ENCODE measurements at regions not wholly inside any gene's neighbourhood (a gene's known extent, or its start where the extent isn't known, plus 50 kb on each side); places are given as distances from the start of the nearest gene placed in this dataset.
"Not testable (repeated sequence)": the region's sequence is repeated elsewhere in the genome, so short reads cannot be mapped to it uniquely, and the experiment has no call there.

- not testable (repeated sequence) for H4K12ac ChIP-seq (ENCODE audit: low read depth, low read length); H3K9me3 ChIP-seq (ENCODE audit: insufficient read depth, low read depth, low read length); H3K9ac ChIP-seq (ENCODE audit: low read length); H2BK120ac ChIP-seq (ENCODE audit: insufficient read depth, low read length, poor library complexity); H3K4me1 ChIP-seq (ENCODE audit: control insufficient read depth in 1 of 2, insufficient read depth in 2 of 2, low read length in 2 of 2); H3K14ac ChIP-seq (ENCODE audit: low read length); H2BK12ac ChIP-seq (ENCODE audit: low read length); H4K8ac ChIP-seq (ENCODE audit: low read depth, low read length); H3K36me3 ChIP-seq (ENCODE audit: control insufficient read depth in 1 of 2, insufficient read depth in 2 of 2, low read length in 2 of 2); H3K4ac ChIP-seq (ENCODE audit: low read depth, low read length); H2BK5ac ChIP-seq (ENCODE audit: low read depth, low read length, poor library complexity); H2AFZ ChIP-seq (ENCODE audit: insufficient read depth, low read length, poor library complexity); H3K27me3 ChIP-seq (ENCODE audit: insufficient read depth, low read length); H4K91ac ChIP-seq (ENCODE audit: low read depth, low read length); H2AK5ac ChIP-seq (ENCODE audit: low read length); H3K79me2 ChIP-seq (ENCODE audit: control insufficient read depth, insufficient read depth, low read length, poor library complexity); H3K27ac ChIP-seq (ENCODE audit: low read depth, low read length); H3K23ac ChIP-seq (ENCODE audit: low read length); H3K4me2 ChIP-seq (ENCODE audit: low read length); H3K4me3 ChIP-seq (ENCODE audit: low read depth, low read length); DNase-seq; H3K18ac ChIP-seq (ENCODE audit: low read length); H3K79me1 ChIP-seq (ENCODE audit: low read length)
- WGBS (ENCODE audit: extremely low coverage, insufficient coverage, insufficient read length): no CpG with 5 or more reads among the region's 19 CpGs
Observed at GRCh38 chr9:41354978-41355377, 165.9 kb upstream of the ZNG1F start.

DNA sequence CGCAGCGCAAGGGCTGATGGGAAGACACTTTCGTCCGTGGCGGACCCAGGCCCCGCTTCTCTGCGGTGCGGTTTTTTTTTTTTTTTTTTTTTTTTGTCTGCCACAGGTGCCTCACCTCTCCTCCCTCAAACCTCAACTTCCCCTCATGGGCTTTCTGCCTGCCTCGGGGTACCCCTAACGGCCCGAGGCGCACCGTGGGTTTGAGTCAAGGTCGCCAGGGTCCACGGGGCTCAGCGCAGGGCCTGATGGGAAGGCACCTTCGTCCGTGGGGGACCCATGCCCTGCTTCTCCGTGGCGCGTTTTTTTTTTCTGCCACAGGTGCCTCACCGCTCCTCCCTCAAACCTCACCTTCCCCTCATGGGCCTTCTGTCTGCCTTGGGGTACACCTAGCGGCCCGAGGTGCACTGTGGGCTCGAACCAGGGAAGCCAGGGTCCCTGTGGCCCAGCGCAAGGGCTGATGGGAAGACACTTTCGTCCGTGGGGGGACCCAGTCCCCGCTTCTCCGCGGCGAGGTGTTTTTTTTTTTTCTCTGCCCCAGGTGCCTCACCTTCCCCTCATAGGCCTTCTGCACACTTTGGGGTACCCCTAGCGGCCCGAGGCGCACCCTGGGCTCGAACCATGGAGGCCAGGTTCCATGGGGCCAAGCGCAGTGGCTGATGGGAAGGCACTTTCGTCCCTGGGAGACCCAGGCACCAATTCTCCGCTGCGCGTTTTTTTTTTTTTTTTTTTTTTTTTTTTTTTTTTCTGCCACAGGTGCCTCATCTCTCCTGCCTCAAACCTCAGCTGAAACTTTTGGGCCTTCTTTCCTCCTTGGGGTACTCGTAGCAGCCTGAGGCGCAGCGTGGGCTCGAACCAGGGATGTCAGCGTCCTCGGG, 165.2 kb upstream of the ZNG1F start:
- H3K9ac ChIP-seq (ENCODE audit: low read length); H2BK5ac ChIP-seq (ENCODE audit: low read depth, low read length, poor library complexity); H4K12ac ChIP-seq (ENCODE audit: low read depth, low read length); H4K91ac ChIP-seq (ENCODE audit: low read depth, low read length); H3K79me2 ChIP-seq (ENCODE audit: control insufficient read depth, insufficient read depth, low read length, poor library complexity); H3K27me3 ChIP-seq (ENCODE audit: insufficient read depth, low read length); H4K8ac ChIP-seq (ENCODE audit: low read depth, low read length); H2BK120ac ChIP-seq (ENCODE audit: insufficient read depth, low read length, poor library complexity); H3K27ac ChIP-seq (ENCODE audit: low read depth, low read length); H2BK12ac ChIP-seq (ENCODE audit: low read length); H2AFZ ChIP-seq (ENCODE audit: insufficient read depth, low read length, poor library complexity); H3K4me1 ChIP-seq (ENCODE audit: control insufficient read depth in 1 of 2, insufficient read depth in 2 of 2, low read length in 2 of 2); H3K9me3 ChIP-seq (ENCODE audit: insufficient read depth, low read depth, low read length); DNase-seq; H3K4ac ChIP-seq (ENCODE audit: low read depth, low read length); H2AK5ac ChIP-seq (ENCODE audit: low read length); H3K14ac ChIP-seq (ENCODE audit: low read length); H3K18ac ChIP-seq (ENCODE audit: low read length); H3K23ac ChIP-seq (ENCODE audit: low read length); H3K4me3 ChIP-seq (ENCODE audit: low read depth, low read length); H3K36me3 ChIP-seq (ENCODE audit: control insufficient read depth in 1 of 2, insufficient read depth in 2 of 2, low read length in 2 of 2); H3K79me1 ChIP-seq (ENCODE audit: low read length); H3K4me2 ChIP-seq (ENCODE audit: low read length): not testable (repeated sequence)
- WGBS (ENCODE audit: extremely low coverage, insufficient coverage, insufficient read length): no CpG with 5 or more reads among the region's 47 CpGs

DNA sequence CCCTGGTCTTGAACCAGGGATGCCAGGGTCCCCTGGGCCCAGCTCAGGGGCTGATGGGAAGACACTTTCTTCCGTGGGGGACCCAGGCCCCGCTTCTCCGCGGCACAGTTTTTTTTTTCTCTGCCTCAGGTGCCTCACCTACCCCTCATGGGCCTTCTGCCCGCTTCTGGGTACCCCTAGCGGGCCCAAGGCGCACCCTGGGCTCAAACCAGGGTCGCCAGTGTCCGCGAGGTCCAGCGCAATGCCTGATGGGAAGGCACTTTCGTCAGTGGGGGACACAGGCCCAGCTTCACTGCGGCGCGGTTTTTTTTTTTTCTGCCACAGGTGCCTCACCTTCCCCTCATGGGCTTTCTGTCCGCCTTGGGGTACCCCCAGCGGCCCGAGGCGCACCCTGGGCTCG, 163.9 kb upstream of the ZNG1F start:
- H3K4ac ChIP-seq (ENCODE audit: low read depth, low read length); H3K4me2 ChIP-seq (ENCODE audit: low read length); H4K8ac ChIP-seq (ENCODE audit: low read depth, low read length); H3K79me2 ChIP-seq (ENCODE audit: control insufficient read depth, insufficient read depth, low read length, poor library complexity); H3K23ac ChIP-seq (ENCODE audit: low read length); DNase-seq; H3K14ac ChIP-seq (ENCODE audit: low read length); H3K9ac ChIP-seq (ENCODE audit: low read length); H3K4me3 ChIP-seq (ENCODE audit: low read depth, low read length); H3K27me3 ChIP-seq (ENCODE audit: insufficient read depth, low read length); H3K18ac ChIP-seq (ENCODE audit: low read length); H3K9me3 ChIP-seq (ENCODE audit: insufficient read depth, low read depth, low read length); H4K12ac ChIP-seq (ENCODE audit: low read depth, low read length); H3K36me3 ChIP-seq (ENCODE audit: control insufficient read depth in 1 of 2, insufficient read depth in 2 of 2, low read length in 2 of 2); H3K27ac ChIP-seq (ENCODE audit: low read depth, low read length); H2AK5ac ChIP-seq (ENCODE audit: low read length); H2BK120ac ChIP-seq (ENCODE audit: insufficient read depth, low read length, poor library complexity); H4K91ac ChIP-seq (ENCODE audit: low read depth, low read length); H2BK5ac ChIP-seq (ENCODE audit: low read depth, low read length, poor library complexity); H2BK12ac ChIP-seq (ENCODE audit: low read length); H3K79me1 ChIP-seq (ENCODE audit: low read length); H3K4me1 ChIP-seq (ENCODE audit: control insufficient read depth in 1 of 2, insufficient read depth in 2 of 2, low read length in 2 of 2); H2AFZ ChIP-seq (ENCODE audit: insufficient read depth, low read length, poor library complexity): not testable (repeated sequence)
- WGBS (ENCODE audit: extremely low coverage, insufficient coverage, insufficient read length): no CpG with 5 or more reads among the region's 20 CpGs

DNA sequence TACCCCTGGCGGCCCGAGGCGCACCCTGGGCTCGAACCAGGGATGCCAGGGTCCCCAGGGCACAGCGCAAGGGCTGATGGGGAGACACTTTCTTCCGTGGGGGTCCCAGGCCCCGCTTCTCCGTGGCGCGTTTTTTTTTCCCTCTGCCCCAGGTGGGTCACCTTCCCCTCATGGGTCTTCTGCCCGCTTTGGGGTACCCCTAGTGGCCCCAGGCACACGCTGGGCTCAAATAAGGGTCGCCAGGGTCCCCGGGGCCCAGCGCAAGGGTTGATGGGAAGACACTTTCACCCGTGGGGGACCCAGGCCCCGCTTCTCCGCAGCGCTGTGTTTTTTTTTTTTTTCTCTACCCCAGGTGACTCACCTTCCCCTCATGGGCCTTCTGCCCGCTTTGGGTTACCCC, 163.3 kb upstream of the ZNG1F start:
- not testable (repeated sequence) for H4K12ac ChIP-seq (ENCODE audit: low read depth, low read length); H3K79me2 ChIP-seq (ENCODE audit: control insufficient read depth, insufficient read depth, low read length, poor library complexity); H3K23ac ChIP-seq (ENCODE audit: low read length); H4K8ac ChIP-seq (ENCODE audit: low read depth, low read length); H2BK12ac ChIP-seq (ENCODE audit: low read length); H3K9ac ChIP-seq (ENCODE audit: low read length); H3K4me1 ChIP-seq (ENCODE audit: control insufficient read depth in 1 of 2, insufficient read depth in 2 of 2, low read length in 2 of 2); H2AK5ac ChIP-seq (ENCODE audit: low read length); H3K4me3 ChIP-seq (ENCODE audit: low read depth, low read length); H3K4ac ChIP-seq (ENCODE audit: low read depth, low read length); H3K27ac ChIP-seq (ENCODE audit: low read depth, low read length); H2AFZ ChIP-seq (ENCODE audit: insufficient read depth, low read length, poor library complexity); DNase-seq; H3K14ac ChIP-seq (ENCODE audit: low read length); H3K79me1 ChIP-seq (ENCODE audit: low read length); H3K36me3 ChIP-seq (ENCODE audit: control insufficient read depth in 1 of 2, insufficient read depth in 2 of 2, low read length in 2 of 2); H3K4me2 ChIP-seq (ENCODE audit: low read length); H3K9me3 ChIP-seq (ENCODE audit: insufficient read depth, low read depth, low read length); H3K27me3 ChIP-seq (ENCODE audit: insufficient read depth, low read length); H3K18ac ChIP-seq (ENCODE audit: low read length); H4K91ac ChIP-seq (ENCODE audit: low read depth, low read length); H2BK120ac ChIP-seq (ENCODE audit: insufficient read depth, low read length, poor library complexity); H2BK5ac ChIP-seq (ENCODE audit: low read depth, low read length, poor library complexity)
- no CpG with 5 or more reads among the region's 20 CpGs for WGBS (ENCODE audit: extremely low coverage, insufficient coverage, insufficient read length)

All from trophoblast cell (in vitro differentiated cells and primary cell).